A673 (cell line): ENCODE measurements at regions not wholly inside any gene's neighbourhood (a gene's known extent, or its start where the extent isn't known, plus 50 kb on each side); places are given as distances from the start of the nearest gene placed in this dataset.

Source experiments
- EZH2 ChIP-seq: fragments of 200-600 bp; sonication (generic); IDR thresholded peaks from 2 replicates; pipeline ENCODE4 v1.6.1; 2017; ENCODE audit warnings: borderline replicate concordance, low read depth, mild to moderate bottlenecking, mixed read lengths, antibody characterized with exemption, low read length; ENCODE audit not compliant: poor library complexity, severe bottlenecking
- TF ChIP-seq, protein P1 (sequence below): fragments of 300-800, 200-600 bp; sonication (generic); conservative IDR thresholded peaks from 2 replicates; pipeline ENCODE4 v1.5.1; 2017; ENCODE audit warnings: low read depth, mild to moderate bottlenecking, antibody characterized with exemption, low read length, moderate library complexity, mixed read lengths

DNA sequence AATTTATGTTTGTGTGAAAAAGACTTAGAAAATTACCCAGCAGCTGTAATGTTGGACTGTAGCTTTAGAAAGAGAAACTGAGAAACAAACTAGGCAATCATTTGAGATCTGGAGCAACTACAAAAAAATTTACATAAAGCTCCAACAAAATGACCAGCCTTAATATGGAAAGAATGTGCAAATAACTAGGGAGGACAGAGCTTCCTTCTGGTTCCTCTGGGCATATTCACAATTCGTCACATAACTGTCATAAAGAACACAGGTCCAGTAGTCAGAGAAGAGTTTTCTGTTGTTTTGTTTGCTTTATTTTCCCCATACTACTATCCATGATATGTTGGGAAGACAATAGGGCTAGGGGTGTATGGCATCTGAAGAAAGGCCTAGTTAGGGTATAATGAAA, 416.8 kb upstream of the DSEL start:
- no peak for TF ChIP-seq EZH2
- TF ChIP-seq, protein P1, sequence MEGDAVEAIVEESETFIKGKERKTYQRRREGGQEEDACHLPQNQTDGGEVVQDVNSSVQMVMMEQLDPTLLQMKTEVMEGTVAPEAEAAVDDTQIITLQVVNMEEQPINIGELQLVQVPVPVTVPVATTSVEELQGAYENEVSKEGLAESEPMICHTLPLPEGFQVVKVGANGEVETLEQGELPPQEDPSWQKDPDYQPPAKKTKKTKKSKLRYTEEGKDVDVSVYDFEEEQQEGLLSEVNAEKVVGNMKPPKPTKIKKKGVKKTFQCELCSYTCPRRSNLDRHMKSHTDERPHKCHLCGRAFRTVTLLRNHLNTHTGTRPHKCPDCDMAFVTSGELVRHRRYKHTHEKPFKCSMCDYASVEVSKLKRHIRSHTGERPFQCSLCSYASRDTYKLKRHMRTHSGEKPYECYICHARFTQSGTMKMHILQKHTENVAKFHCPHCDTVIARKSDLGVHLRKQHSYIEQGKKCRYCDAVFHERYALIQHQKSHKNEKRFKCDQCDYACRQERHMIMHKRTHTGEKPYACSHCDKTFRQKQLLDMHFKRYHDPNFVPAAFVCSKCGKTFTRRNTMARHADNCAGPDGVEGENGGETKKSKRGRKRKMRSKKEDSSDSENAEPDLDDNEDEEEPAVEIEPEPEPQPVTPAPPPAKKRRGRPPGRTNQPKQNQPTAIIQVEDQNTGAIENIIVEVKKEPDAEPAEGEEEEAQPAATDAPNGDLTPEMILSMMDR, result no peak
